ENCODE measurements at regions not wholly inside any gene's neighbourhood (a gene's known extent, or its start where the extent isn't known, plus 50 kb on each side); places are given as distances from the start of the nearest gene placed in this dataset.

DNA sequence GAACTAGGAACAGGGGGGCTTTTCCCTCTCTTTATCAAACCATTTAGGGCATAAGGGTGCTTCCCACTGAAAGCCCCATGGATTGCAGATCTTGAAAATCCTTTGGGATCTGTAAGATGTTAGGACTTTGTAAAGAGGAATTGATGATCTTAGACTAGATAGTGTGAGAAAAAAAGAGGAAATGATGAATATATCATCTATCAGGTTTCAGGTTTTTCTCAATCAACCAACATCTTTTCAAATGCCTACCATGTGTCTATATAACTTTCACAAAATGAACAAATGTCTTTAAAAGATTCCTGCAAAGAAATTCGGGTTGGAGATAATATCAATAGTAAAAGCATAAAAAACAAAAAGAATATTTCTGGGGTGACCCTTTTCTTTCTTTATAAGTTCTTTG is 50.1 kb downstream of the KCNC4 start:
- TF ChIP-seq, protein P1, sequence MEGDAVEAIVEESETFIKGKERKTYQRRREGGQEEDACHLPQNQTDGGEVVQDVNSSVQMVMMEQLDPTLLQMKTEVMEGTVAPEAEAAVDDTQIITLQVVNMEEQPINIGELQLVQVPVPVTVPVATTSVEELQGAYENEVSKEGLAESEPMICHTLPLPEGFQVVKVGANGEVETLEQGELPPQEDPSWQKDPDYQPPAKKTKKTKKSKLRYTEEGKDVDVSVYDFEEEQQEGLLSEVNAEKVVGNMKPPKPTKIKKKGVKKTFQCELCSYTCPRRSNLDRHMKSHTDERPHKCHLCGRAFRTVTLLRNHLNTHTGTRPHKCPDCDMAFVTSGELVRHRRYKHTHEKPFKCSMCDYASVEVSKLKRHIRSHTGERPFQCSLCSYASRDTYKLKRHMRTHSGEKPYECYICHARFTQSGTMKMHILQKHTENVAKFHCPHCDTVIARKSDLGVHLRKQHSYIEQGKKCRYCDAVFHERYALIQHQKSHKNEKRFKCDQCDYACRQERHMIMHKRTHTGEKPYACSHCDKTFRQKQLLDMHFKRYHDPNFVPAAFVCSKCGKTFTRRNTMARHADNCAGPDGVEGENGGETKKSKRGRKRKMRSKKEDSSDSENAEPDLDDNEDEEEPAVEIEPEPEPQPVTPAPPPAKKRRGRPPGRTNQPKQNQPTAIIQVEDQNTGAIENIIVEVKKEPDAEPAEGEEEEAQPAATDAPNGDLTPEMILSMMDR (IDR thresholded peaks at IDR 0.05; ENCODE audit: insufficient read depth, low read length), result no peak
- H3K4me3 ChIP-seq (ENCODE audit: low read depth, low read length), result no peak overlapping the region
- DNase-seq (ENCODE audit: low read depth), result no peak

DNA sequence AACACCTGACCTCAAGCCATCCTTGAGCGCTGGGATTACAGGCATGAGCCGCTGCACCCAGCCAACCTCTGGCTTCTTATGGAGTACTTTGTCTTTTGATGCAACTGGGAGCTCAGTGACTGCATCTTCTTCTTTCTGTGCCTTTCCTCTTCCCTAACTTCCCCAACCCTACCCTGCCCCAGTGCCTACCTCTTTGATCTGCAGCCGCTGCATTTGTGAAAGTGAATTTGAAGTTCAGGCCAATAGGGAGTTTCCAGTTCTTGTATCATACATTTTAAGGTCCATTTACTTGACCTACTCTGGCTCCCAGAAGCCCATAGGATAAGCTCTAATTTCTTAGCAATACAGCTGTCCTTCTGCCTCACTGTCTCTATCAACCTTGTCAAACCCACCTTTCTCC is 52.2 kb downstream of the KCNC4 start:
- no peak overlapping the region for H3K4me3 ChIP-seq (ENCODE audit: low read depth, low read length)
- TF ChIP-seq, protein P1 (IDR thresholded peaks at IDR 0.05; ENCODE audit: insufficient read depth, low read length), result no peak
- no peak for DNase-seq (ENCODE audit: low read depth)

DNA sequence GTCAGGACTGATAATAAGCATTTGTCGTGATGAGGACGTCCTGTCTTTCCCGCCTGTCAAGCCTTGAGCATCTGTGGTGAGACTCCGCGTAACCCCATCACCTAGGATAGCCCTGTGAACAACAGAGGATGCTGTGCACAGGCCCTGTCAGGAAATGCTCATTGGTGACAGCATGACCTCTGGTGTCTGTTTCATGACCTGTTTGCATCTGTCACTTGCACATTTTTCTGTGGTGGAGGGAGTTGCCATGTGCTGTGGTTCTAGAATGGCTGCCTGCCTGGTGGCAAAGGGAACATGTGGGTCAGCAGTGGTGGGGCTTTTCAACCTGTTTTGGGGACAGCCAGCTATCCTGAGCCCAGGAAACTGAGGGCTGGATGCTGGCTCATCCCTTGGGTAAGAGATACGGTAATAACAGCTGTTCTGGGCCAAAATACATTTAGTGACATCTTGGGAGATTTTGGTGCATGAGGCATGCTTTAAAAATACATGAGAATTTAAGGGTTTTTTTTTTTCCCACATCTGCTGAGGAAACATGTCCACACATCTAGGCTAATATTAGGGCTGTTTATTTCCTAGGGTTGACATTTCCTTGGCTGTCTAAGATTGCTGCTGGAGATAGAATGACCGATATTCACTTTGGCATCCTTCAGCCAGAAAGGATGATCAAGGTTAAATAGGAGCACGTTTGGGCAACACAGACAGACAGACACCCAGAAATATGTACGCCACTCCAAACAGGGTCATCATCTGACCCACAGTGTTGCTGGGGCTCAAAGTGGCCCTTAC is 52.9 kb downstream of the KCNC4 start:
- DNase-seq (ENCODE audit: low read depth), result no peak
- H3K4me3 ChIP-seq (ENCODE audit: low read depth, low read length), result no peak overlapping the region
- TF ChIP-seq, protein P1 (IDR thresholded peaks at IDR 0.05; ENCODE audit: insufficient read depth, low read length), result no peak

DNA sequence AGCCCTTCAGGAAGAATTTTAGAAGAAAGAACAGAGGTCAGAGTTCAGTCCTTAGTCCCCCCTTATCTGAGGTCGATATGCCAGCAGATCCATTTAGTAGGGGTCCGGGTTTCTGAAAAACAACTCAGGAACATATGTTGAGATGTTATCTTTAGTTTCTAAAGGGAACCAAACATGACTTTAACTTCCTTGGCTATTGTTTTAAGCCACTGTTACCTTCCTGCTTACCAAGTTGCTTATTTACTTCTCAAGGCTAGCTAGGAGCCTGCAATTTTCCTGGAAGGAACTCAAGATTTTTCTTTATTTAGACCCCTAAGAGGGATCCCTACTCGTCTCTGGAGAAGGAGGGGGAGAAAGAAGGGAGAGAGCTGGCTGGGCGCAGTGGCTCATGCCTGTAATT is 54.3 kb downstream of the KCNC4 start:
- TF ChIP-seq, protein P1 (IDR thresholded peaks at IDR 0.05; ENCODE audit: insufficient read depth, low read length), result no peak
- DNase-seq (ENCODE audit: low read depth), result no peak
- no peak overlapping the region for H3K4me3 ChIP-seq (ENCODE audit: low read depth, low read length)

DNA sequence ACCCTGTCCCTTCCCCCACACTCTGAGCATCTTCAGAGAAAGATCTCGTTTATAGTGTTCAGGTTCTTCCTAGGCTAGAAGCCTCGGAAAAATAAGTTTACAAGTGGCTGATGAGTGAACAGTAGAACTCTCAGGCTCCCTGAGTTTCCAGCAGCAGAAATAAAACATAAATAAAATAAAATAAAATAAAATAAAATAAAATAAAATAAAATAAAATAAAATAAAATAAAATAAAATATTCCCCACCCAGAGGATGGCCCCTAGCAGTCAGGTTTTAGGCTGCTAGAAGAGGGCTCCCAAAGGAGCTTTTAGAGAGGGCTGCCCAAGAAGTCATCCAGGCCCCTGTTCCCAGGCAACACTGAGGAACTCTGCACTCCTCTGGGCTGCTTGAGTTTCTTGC is 55.1 kb downstream of the KCNC4 start:
- H3K4me3 ChIP-seq (ENCODE audit: low read depth, low read length), result no peak overlapping the region
- TF ChIP-seq, protein P1 (IDR thresholded peaks at IDR 0.05; ENCODE audit: insufficient read depth, low read length), result no peak
- no peak for DNase-seq (ENCODE audit: low read depth)

DNA sequence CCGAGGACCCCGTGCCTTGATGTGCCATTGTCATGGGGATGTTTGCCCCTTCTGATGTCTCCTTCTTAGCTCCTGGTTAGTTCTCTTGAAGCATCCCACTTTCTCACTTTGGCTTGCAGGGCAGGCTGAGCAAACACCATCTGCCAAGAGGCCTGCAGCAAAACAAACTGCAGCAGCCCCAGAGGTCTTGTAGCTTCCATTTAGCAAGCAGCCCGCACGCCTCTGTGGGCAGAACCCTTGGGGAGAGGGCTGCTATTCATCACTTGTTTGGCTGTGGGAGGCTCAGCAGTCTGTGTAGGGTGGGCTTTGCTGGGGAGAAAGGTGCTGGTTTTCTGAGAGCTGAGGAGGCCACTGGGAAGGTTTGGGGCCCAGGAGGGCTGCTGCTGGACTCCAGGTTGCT is 56.7 kb downstream of the KCNC4 start:
- TF ChIP-seq, protein P1 (IDR thresholded peaks at IDR 0.05; ENCODE audit: insufficient read depth, low read length), result no peak
- no peak for DNase-seq (ENCODE audit: low read depth)
- no peak overlapping the region for H3K4me3 ChIP-seq (ENCODE audit: low read depth, low read length)

DNA sequence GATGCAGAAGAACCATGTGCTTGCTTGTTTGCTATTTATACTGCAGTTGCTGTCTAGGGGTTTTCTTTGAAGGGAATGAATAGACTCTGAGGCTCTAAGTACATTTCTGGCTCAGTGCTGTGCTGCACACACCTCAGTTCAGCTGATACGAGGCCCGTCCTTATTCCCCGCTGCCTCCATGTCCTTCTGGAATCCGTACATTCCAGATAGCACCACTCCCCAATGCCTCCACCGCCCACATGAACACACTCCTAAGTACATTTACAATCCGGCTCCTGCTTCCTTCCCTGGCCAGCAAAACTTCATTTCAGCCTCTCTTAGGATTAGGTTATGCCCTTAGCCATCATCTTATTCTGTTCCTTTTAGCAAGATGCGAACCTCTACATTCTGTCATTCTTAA is 57.1 kb downstream of the KCNC4 start:
- DNase-seq (ENCODE audit: low read depth), result no peak
- no peak overlapping the region for H3K4me3 ChIP-seq (ENCODE audit: low read depth, low read length)
- TF ChIP-seq, protein P1 (IDR thresholded peaks at IDR 0.05; ENCODE audit: insufficient read depth, low read length), result no peak

Measured in fibroblast of the aortic adventitia (primary cell).